H1 (cell line): ENCODE measurements at regions not wholly inside any gene's neighbourhood (a gene's known extent, or its start where the extent isn't known, plus 50 kb on each side); places are given as distances from the start of the nearest gene placed in this dataset.

Experiments
- CTCF ChIA-PET: fragments of 300-600 bp; sonication (Branson Sonifier 250); formaldehyde crosslinking; loops from one replicate; lab custom pipeline; 2021; ENCODE audit not compliant: partially characterized antibody; lab: Charles Lee
- POLR2A ChIA-PET: fragments of 300-600 bp; sonication (Branson Sonifier 250); formaldehyde crosslinking; loops from one replicate; lab custom pipeline; 2021; ENCODE audit warnings: inconsistent platforms; ENCODE audit not compliant: partially characterized antibody; lab: Charles Lee
- DNase-seq, 2 experiments: peaks; one replicate each; pipeline versions ENCODE4 v3.0.0 to v3.0.0-alpha.2; 2010 to 2022; ENCODE audit warnings: low spot score in 2 of 2, low read depth in 1 of 2, mixed read lengths in 1 of 2
- FAIRE-seq: peaks from 2 replicates; lab custom pipeline; 2011; peaks lifted over from hg19 to GRCh38; lab: Jason Lieb, UNC
- H2AFZ ChIP-seq: 2 replicates; pipeline ENCODE4 v1.8.1; 2012; ENCODE audit warnings: low read length, inconsistent platforms
- H2AK5ac ChIP-seq: 2 replicates; pipeline ENCODE4 v1.6.1; 2013; ENCODE audit warnings: low read depth, low read length
- H2BK120ac ChIP-seq: replicated peaks from 2 replicates; pipeline ENCODE3; 2013; ENCODE audit warnings: low read depth, low read length, inconsistent platforms
- H2BK12ac ChIP-seq: 2 replicates; pipeline ENCODE4 v1.6.1; 2013; ENCODE audit warnings: low read depth, low read length
- H2BK15ac ChIP-seq: 2 replicates; pipeline ENCODE4 v1.6.1; 2013; ENCODE audit warnings: low read length
- H2BK20ac ChIP-seq: 2 replicates; pipeline ENCODE4 v1.6.1; 2013; ENCODE audit warnings: low read length
- H2BK5ac ChIP-seq: 2 replicates; pipeline ENCODE4 v1.6.1; 2013; ENCODE audit warnings: low read depth, low read length
- H3K14ac ChIP-seq: 2 replicates; pipeline ENCODE4 v1.6.1; 2013; ENCODE audit warnings: inconsistent platforms; ENCODE audit not compliant: insufficient read length
- H3K18ac ChIP-seq: 2 replicates; pipeline ENCODE4 v1.6.1; 2013; ENCODE audit warnings: low read length; ENCODE audit errors: extremely low read depth
- H3K23ac ChIP-seq: 2 replicates; pipeline ENCODE4 v1.6.1; 2013; ENCODE audit warnings: inconsistent platforms; ENCODE audit not compliant: insufficient read length
- H3K23me2 ChIP-seq: 2 replicates; pipeline ENCODE4 v1.6.1; 2013; ENCODE audit warnings: low read depth, low read length
- H3K27ac ChIP-seq: 2 replicates; pipeline ENCODE4 v1.6.1; 2011; ENCODE audit warnings: low read depth, low read length, inconsistent platforms
- H3K27me3 ChIP-seq, 4 experiments: replicated peaks in 1 of 4; 1 replicate in 1 of 4; 2 replicates in 3 of 4; pipeline versions ENCODE4 v1.6.1 to v1.8.1; 2011 to 2013; ENCODE audit warnings: low read length in 3 of 4, mild to moderate bottlenecking in 3 of 4, inconsistent platforms in 2 of 4, mixed read lengths in 2 of 4, moderate library complexity in 1 of 4; ENCODE audit not compliant: control insufficient read depth in 3 of 4, insufficient read depth in 3 of 4; ENCODE audit errors: extremely low read depth in 1 of 4
- H3K36me3 ChIP-seq, 4 experiments: 2 replicates each; pipeline versions ENCODE4 v1.6.1 to v1.8.1; 2011 to 2013; ENCODE audit warnings: mild to moderate bottlenecking in 4 of 4, low read length in 3 of 4, moderate library complexity in 2 of 4, control low read depth in 1 of 4, inconsistent platforms in 1 of 4; ENCODE audit not compliant: insufficient read depth in 4 of 4, control insufficient read depth in 2 of 4
- H3K4ac ChIP-seq: replicated peaks from 2 replicates; pipeline ENCODE3; 2013; ENCODE audit warnings: low read length, low read depth, mixed read lengths, inconsistent platforms; ENCODE audit not compliant: insufficient read length
- H3K4me1 ChIP-seq, 4 experiments: replicated peaks in 1 of 4; 1 replicate in 1 of 4; 2 replicates in 3 of 4; pipeline versions ENCODE4 v1.6.1 to v1.8.1; 2011 to 2013; ENCODE audit warnings: low read length in 3 of 4, inconsistent platforms in 2 of 4, mixed read lengths in 1 of 4; ENCODE audit not compliant: insufficient read depth in 4 of 4, control insufficient read depth in 3 of 4
- H3K4me2 ChIP-seq, 2 experiments: 2 replicates each; pipeline versions ENCODE4 v1.6.1 to v1.8.1; 2011 to 2013; ENCODE audit warnings: low read depth in 2 of 2, low read length in 2 of 2, control low read depth in 1 of 2, inconsistent platforms in 1 of 2, mild to moderate bottlenecking in 1 of 2; ENCODE audit not compliant: insufficient read depth in 1 of 2
- H3K4me3 ChIP-seq, 4 experiments: fragments of 200-600, 300-600 bp in 1 of 4; sonication (generic), shearing (Covaris generic), sonication (Bioruptor Twin) in 1 of 4; 2 replicates each; pipeline versions ENCODE4 v1.5.1 to v1.8.1; 2011 to 2016; ENCODE audit warnings: low read length in 4 of 4, low read depth in 3 of 4, control low read depth in 2 of 4, inconsistent platforms in 2 of 4, mild to moderate bottlenecking in 2 of 4, mixed read lengths in 1 of 4, moderate library complexity in 1 of 4; ENCODE audit not compliant: insufficient read depth in 2 of 4; ENCODE audit errors: extremely low read depth in 1 of 4
- H3K56ac ChIP-seq: replicated peaks from 2 replicates; pipeline ENCODE3; 2013; ENCODE audit warnings: low read depth, mild to moderate bottlenecking, mixed read lengths, low read length, inconsistent platforms; ENCODE audit not compliant: insufficient read length
- H3K79me1 ChIP-seq: 2 replicates; pipeline ENCODE4 v1.6.1; 2013; ENCODE audit warnings: low read depth, low read length, control low read depth
- H3K79me2 ChIP-seq, 2 experiments: 2 replicates each; pipeline versions ENCODE4 v1.6.1 to v1.8.1; 2012 to 2013; ENCODE audit warnings: low read length in 2 of 2, mild to moderate bottlenecking in 2 of 2, inconsistent platforms in 1 of 2; ENCODE audit not compliant: insufficient read depth in 2 of 2, control insufficient read depth in 1 of 2
- H3K9ac ChIP-seq, 4 experiments: replicated peaks in 1 of 4; 1 replicate in 1 of 4; 2 replicates in 3 of 4; pipeline versions ENCODE4 v1.6.1 to v1.8.1; 2011 to 2013; ENCODE audit warnings: low read depth in 3 of 4, low read length in 3 of 4, control low read depth in 2 of 4, mild to moderate bottlenecking in 2 of 4, moderate library complexity in 2 of 4, inconsistent platforms in 1 of 4; ENCODE audit errors: extremely low read depth in 1 of 4
- H3K9me3 ChIP-seq, 2 experiments: 2 replicates each; pipeline versions ENCODE4 v1.6.1 to v1.8.1; 2012 to 2013; ENCODE audit warnings: mild to moderate bottlenecking in 2 of 2, moderate library complexity in 2 of 2, control low read depth in 1 of 2, inconsistent platforms in 1 of 2, low read depth in 1 of 2, low read length in 1 of 2, mixed read lengths in 1 of 2; ENCODE audit not compliant: insufficient read depth in 2 of 2
- H4K20me1 ChIP-seq, 2 experiments: replicated peaks in 1 of 2; 2 replicates each; pipeline versions ENCODE3 to v1.8.1; 2011 to 2013; ENCODE audit warnings: inconsistent platforms in 2 of 2, low read length in 2 of 2, mild to moderate bottlenecking in 1 of 2; ENCODE audit not compliant: insufficient read depth in 2 of 2, control insufficient read depth in 1 of 2
- H4K5ac ChIP-seq: 2 replicates; pipeline ENCODE4 v1.6.1; 2013; ENCODE audit warnings: low read length, low read depth, mixed read lengths, inconsistent platforms; ENCODE audit not compliant: insufficient read length
- H4K8ac ChIP-seq: 2 replicates; pipeline ENCODE4 v1.8.0; 2013; ENCODE audit warnings: mild to moderate bottlenecking, moderate library complexity, low read length, inconsistent platforms; ENCODE audit not compliant: insufficient read depth; ENCODE audit errors: extremely low read depth
- H4K91ac ChIP-seq: replicated peaks from 2 replicates; pipeline ENCODE3; 2013; ENCODE audit warnings: low read length, mixed read lengths, inconsistent platforms; ENCODE audit not compliant: insufficient read length
- JUND ChIP-seq: IDR thresholded peaks from 2 replicates; pipeline ENCODE4 v1.6.1; 2011; ENCODE audit warnings: mild to moderate bottlenecking, improper control_type of control experiment, low read length
- WGBS, 2 experiments: shearing (Covaris generic) in 1 of 2; methylation state at CpG; one replicate each; pipeline versions ENCODE4 v1.1.6 to v1.1.7; 2013 to 2015; ENCODE audit warnings: low lambda C conversion rate in 2 of 2, mixed read lengths in 2 of 2, inconsistent platforms in 1 of 2, low coverage in 1 of 2, missing lambda C conversion rate in 1 of 2; ENCODE audit not compliant: insufficient replicate concordance in 2 of 2, insufficient coverage in 1 of 2, insufficient read length in 1 of 2; ENCODE audit errors: extremely low coverage in 1 of 2, missing lambda C conversion rate in 1 of 2; 5-methylcytosine and 5-hydroxymethylcytosine counted together

- Histone ChIP-seq H3K4me1 (peaks cover 4 to 15% (median 9%) of the 10 kb centered on the region in 4 experiments; a peak in 6 of 7 replicates), H3K36me3 (no peaks in the 10 kb centered on the region; a peak in 1 of 8 replicates), H4K5ac (no peak overlapping the region), H3K79me2 (no peaks in the 10 kb centered on the region), H3K9me3 (no peaks in the 10 kb centered on the region), H2AFZ (no peak overlapping the region), H3K23ac (no peak overlapping the region), H3K56ac (no peak overlapping the region), H2BK20ac (peak overlapping the region; percentile 75; the same call in 1 of the 2 replicates), H2BK15ac (no peak overlapping the region; the same call in 1 of the 2 replicates), H2BK12ac (peak overlapping the region; percentile 77; the same call in 1 of the 2 replicates), H3K14ac (no peak overlapping the region), H4K91ac (peak overlapping the region; percentile 59), H3K27me3 (peaks cover 0 to 4% (median under 1%) of the 10 kb centered on the region in 4 experiments; a peak in 3 of 7 replicates), H3K4ac (no peak overlapping the region), H3K18ac (peak overlapping the region; percentile 49), H2BK5ac (peak overlapping the region; percentile 60; the same call in 1 of the 2 replicates), H3K79me1 (no peaks in the 10 kb centered on the region), H2AK5ac (no peak overlapping the region; the same call in 1 of the 2 replicates), H3K27ac (no peak overlapping the region), H3K4me3 (no peak overlapping the region), H3K23me2 (no peaks in the 10 kb centered on the region; the same call in 1 of the 2 replicates), H3K4me2 (no peak overlapping the region), H2BK120ac (peak overlapping the region; percentile 17), H4K8ac (no peak overlapping the region), H3K9ac (no peak overlapping the region), H4K20me1 (no peaks in the 10 kb centered on the region)
- WGBS, 2 experiments: 82% methylated on average over 8 of the region's 8 CpGs; no CpG with 5 or more reads in 1 of the 2 experiments
- POLR2A ChIA-PET: interaction anchor here (0.9 to 1.6 kb wide), 4 partner anchors 12 to 159 kb away, joined by 3 to 4 read pairs (median 3); partner anchors contain the start of gene MAGOH
- DNase-seq (no peak), FAIRE-seq (no peak)
- CTCF ChIA-PET: interaction anchor here (0.6 to 7.9 kb wide), 9 partner anchors 8 to 388 kb away, joined by 3 to 85 read pairs (median 3); no protein-coding TSS in a partner anchor
- TF ChIP-seq JUND: no peak
These were observed 62.5 kb upstream of the DMRTB1 start for GRCh38 chr1:53396573-53397268.
